ENCODE measurements at regions not wholly inside any gene's neighbourhood (a gene's known extent, or its start where the extent isn't known, plus 50 kb on each side); places are given as distances from the start of the nearest gene placed in this dataset.

DNA sequence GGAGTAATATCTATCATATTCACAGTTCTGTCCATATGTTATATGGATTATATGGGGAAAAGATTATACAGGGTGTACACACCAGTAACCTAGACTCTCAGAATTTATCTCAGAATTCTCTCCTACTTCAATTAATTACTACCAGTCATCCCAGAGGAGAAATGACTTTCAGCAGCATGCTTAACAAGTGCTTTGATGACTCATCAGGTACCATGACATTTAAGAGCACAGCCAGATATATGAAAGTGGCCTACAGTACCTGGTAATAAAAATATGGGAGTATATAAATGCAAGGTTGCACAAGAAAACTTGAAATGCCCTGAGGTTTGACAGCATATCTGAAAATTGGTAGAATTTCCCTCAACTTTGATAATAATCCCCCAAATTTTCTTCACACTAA lies 1273.0 kb downstream of the OTOL1 start:
- ChIA-PET CTCF (no interaction called here), POLR2A (no interaction called here)
- peaks cover 9% of the 10 kb centered on the region for H3K4me1 Mint-ChIP-seq
- DNase-seq (ENCODE audit: low spot score) (no peak), ATAC-seq (no peak)
- no peak overlapping the region for H3K27ac Mint-ChIP-seq
- H3K36me3 Mint-ChIP-seq, result peaks cover 20% of the 10 kb centered on the region
- H3K27me3 Mint-ChIP-seq (ENCODE audit: low read depth), result peaks cover 57% of the 10 kb centered on the region
- no peak overlapping the region for H3K4me3 Mint-ChIP-seq
- peaks cover 24% of the 10 kb centered on the region for H3K9me3 Mint-ChIP-seq
- no peak for TF ChIP-seq HMGA2 (CRISPR knock-in tag; IDR thresholded peaks at IDR 0.05)
- no peak for TF ChIP-seq ZNF232 (CRISPR knock-in tag; IDR thresholded peaks at IDR 0.05)
- TF ChIP-seq, protein P1, sequence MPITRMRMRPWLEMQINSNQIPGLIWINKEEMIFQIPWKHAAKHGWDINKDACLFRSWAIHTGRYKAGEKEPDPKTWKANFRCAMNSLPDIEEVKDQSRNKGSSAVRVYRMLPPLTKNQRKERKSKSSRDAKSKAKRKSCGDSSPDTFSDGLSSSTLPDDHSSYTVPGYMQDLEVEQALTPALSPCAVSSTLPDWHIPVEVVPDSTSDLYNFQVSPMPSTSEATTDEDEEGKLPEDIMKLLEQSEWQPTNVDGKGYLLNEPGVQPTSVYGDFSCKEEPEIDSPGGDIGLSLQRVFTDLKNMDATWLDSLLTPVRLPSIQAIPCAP (CRISPR knock-in tag; IDR thresholded peaks at IDR 0.05), result no peak
- no peak for TF ChIP-seq HMGXB4 (CRISPR knock-in tag; IDR thresholded peaks at IDR 0.05)
- no peak for TF ChIP-seq CTCF (IDR thresholded peaks at IDR 0.05)
- TF ChIP-seq, protein P2, sequence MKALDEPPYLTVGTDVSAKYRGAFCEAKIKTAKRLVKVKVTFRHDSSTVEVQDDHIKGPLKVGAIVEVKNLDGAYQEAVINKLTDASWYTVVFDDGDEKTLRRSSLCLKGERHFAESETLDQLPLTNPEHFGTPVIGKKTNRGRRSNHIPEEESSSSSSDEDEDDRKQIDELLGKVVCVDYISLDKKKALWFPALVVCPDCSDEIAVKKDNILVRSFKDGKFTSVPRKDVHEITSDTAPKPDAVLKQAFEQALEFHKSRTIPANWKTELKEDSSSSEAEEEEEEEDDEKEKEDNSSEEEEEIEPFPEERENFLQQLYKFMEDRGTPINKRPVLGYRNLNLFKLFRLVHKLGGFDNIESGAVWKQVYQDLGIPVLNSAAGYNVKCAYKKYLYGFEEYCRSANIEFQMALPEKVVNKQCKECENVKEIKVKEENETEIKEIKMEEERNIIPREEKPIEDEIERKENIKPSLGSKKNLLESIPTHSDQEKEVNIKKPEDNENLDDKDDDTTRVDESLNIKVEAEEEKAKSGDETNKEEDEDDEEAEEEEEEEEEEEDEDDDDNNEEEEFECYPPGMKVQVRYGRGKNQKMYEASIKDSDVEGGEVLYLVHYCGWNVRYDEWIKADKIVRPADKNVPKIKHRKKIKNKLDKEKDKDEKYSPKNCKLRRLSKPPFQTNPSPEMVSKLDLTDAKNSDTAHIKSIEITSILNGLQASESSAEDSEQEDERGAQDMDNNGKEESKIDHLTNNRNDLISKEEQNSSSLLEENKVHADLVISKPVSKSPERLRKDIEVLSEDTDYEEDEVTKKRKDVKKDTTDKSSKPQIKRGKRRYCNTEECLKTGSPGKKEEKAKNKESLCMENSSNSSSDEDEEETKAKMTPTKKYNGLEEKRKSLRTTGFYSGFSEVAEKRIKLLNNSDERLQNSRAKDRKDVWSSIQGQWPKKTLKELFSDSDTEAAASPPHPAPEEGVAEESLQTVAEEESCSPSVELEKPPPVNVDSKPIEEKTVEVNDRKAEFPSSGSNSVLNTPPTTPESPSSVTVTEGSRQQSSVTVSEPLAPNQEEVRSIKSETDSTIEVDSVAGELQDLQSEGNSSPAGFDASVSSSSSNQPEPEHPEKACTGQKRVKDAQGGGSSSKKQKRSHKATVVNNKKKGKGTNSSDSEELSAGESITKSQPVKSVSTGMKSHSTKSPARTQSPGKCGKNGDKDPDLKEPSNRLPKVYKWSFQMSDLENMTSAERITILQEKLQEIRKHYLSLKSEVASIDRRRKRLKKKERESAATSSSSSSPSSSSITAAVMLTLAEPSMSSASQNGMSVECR (CRISPR knock-in tag; IDR thresholded peaks at IDR 0.05; ENCODE audit: borderline replicate concordance), result no peak
- no peak for TF ChIP-seq ZNF532 (CRISPR knock-in tag; IDR thresholded peaks at IDR 0.05; ENCODE audit: borderline replicate concordance)
- TF ChIP-seq, protein P3, sequence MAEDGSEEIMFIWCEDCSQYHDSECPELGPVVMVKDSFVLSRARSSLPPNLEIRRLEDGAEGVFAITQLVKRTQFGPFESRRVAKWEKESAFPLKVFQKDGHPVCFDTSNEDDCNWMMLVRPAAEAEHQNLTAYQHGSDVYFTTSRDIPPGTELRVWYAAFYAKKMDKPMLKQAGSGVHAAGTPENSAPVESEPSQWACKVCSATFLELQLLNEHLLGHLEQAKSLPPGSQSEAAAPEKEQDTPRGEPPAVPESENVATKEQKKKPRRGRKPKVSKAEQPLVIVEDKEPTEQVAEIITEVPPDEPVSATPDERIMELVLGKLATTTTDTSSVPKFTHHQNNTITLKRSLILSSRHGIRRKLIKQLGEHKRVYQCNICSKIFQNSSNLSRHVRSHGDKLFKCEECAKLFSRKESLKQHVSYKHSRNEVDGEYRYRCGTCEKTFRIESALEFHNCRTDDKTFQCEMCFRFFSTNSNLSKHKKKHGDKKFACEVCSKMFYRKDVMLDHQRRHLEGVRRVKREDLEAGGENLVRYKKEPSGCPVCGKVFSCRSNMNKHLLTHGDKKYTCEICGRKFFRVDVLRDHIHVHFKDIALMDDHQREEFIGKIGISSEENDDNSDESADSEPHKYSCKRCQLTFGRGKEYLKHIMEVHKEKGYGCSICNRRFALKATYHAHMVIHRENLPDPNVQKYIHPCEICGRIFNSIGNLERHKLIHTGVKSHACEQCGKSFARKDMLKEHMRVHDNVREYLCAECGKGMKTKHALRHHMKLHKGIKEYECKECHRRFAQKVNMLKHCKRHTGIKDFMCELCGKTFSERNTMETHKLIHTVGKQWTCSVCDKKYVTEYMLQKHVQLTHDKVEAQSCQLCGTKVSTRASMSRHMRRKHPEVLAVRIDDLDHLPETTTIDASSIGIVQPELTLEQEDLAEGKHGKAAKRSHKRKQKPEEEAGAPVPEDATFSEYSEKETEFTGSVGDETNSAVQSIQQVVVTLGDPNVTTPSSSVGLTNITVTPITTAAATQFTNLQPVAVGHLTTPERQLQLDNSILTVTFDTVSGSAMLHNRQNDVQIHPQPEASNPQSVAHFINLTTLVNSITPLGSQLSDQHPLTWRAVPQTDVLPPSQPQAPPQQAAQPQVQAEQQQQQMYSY (CRISPR knock-in tag; IDR thresholded peaks at IDR 0.05), result no peak
- no peak for TF ChIP-seq ATF3 (CRISPR knock-in tag; conservative IDR thresholded peaks at IDR 0.05)
- TF ChIP-seq ELF4 (CRISPR knock-in tag; IDR thresholded peaks at IDR 0.05; ENCODE audit: low read depth), result no peak
- no peak for TF ChIP-seq ATF2 (CRISPR knock-in tag; IDR thresholded peaks at IDR 0.05; ENCODE audit: borderline replicate concordance, low read depth)
- no peak for TF ChIP-seq ESRRA (CRISPR knock-in tag; IDR thresholded peaks at IDR 0.05; ENCODE audit: borderline replicate concordance)

Data from WTC11 (cell line).